K562 (cell line): ENCODE measurements at regions not wholly inside any gene's neighbourhood (a gene's known extent, or its start where the extent isn't known, plus 50 kb on each side); places are given as distances from the start of the nearest gene placed in this dataset.

ENCODE experiments used
- ATAC-seq: fragments of 200-7000 bp; cut with Tn5 transposase; 3 replicates; pipeline ENCODE4 v1.9.1; 2020; ENCODE audit warnings: moderate library complexity
- BruUV-seq: library from RNA; stranded (reverse); fragments of 400-500 nt; replicated peaks from 2 replicates; lab custom pipeline; 2021; lab: Mats Ljungman, UMichigan
- CTCF ChIA-PET: fragments of 300-600 bp; formaldehyde crosslinking; extraction: SDS; loops from one replicate; lab custom pipeline; 2021; ENCODE audit warnings: low intra/inter-chr PET ratio; lab: Yijun Ruan, JAX
- POLR2A ChIA-PET: fragments of 300-600, 350-650 bp; sonication (Branson Sonifier 250); formaldehyde crosslinking; extraction: SDS; loops from one replicate; lab custom pipeline; 2021; ENCODE audit warnings: antibody characterized with exemption, inconsistent platforms; lab: Yijun Ruan, JAX
- DNase-seq, 4 experiments: peaks; one replicate each; pipeline versions ENCODE4 v3.0.0 to v3.0.0-alpha.2; 2011 to 2018; ENCODE audit warnings: low spot score in 3 of 4, mixed read lengths in 3 of 4; ENCODE audit errors: extremely low read depth in 1 of 4
- FAIRE-seq: peaks from 2 replicates; lab custom pipeline; 2011; peaks lifted over from hg19 to GRCh38; lab: Jason Lieb, UNC
- H2AFZ ChIP-seq: 2 replicates; pipeline ENCODE4 v1.6.0; 2011; ENCODE audit warnings: low read depth, low read length, control low read depth, inconsistent platforms
- H3K27ac ChIP-seq: fragments of 200-600 bp; 3 replicates; pipeline ENCODE4 v1.8.0; 2011; ENCODE audit warnings: low read depth, mild to moderate bottlenecking, control low read depth, inconsistent platforms, low read length, moderate library complexity, mixed read lengths; ENCODE audit errors: extremely low read depth
- H3K27me3 ChIP-seq, 2 experiments: fragments of 300-600 bp in 1 of 2; 2 replicates in 1 of 2; 3 replicates in 1 of 2; pipeline versions ENCODE4 v1.6.0 to v1.8.0; 2011; ENCODE audit warnings: inconsistent platforms in 2 of 2, low read length in 2 of 2, mild to moderate bottlenecking in 1 of 2, mixed read lengths in 1 of 2, moderate library complexity in 1 of 2; ENCODE audit not compliant: control insufficient read depth in 2 of 2, insufficient read depth in 2 of 2
- H3K36me3 ChIP-seq: fragments of 300-600 bp; 3 replicates; pipeline ENCODE4 v1.8.0; 2011; ENCODE audit warnings: mild to moderate bottlenecking, low read length, inconsistent platforms; ENCODE audit not compliant: control insufficient read depth, insufficient read depth
- H3K4me1 ChIP-seq, 2 experiments: fragments of 200-600 bp in 1 of 2; replicated peaks in 1 of 2; 2 replicates in 1 of 2; 3 replicates in 1 of 2; pipeline versions ENCODE4 v1.5.1 to v1.8.0; 2011; ENCODE audit warnings: inconsistent platforms in 2 of 2, low read length in 2 of 2, mild to moderate bottlenecking in 1 of 2, mixed read lengths in 1 of 2, moderate library complexity in 1 of 2; ENCODE audit not compliant: control insufficient read depth in 2 of 2, insufficient read depth in 2 of 2
- H3K4me2 ChIP-seq: 2 replicates; pipeline ENCODE4 v1.6.1; 2011; ENCODE audit warnings: low read length, control low read depth, inconsistent platforms, mixed read lengths; ENCODE audit not compliant: insufficient read depth
- H3K4me3 ChIP-seq: fragments of 200-600 bp; sonication (generic), shearing (Covaris generic); 2 replicates; pipeline ENCODE4 v1.5.1; 2016; ENCODE audit warnings: control low read depth, inconsistent platforms
- H3K79me2 ChIP-seq: fragments of 200-600 bp; 3 replicates; pipeline ENCODE4 v1.8.0; 2011; ENCODE audit warnings: low read length, inconsistent platforms; ENCODE audit not compliant: control insufficient read depth, insufficient read depth
- H3K9ac ChIP-seq, 2 experiments: 2 replicates each; pipeline versions ENCODE4 v1.6.0 to v1.6.1; 2011; ENCODE audit warnings: low read depth in 2 of 2, low read length in 2 of 2, control low read depth in 1 of 2, inconsistent platforms in 1 of 2, mild to moderate bottlenecking in 1 of 2, mixed read lengths in 1 of 2; ENCODE audit not compliant: insufficient read depth in 1 of 2
- H3K9me1 ChIP-seq: one replicate; pipeline ENCODE4 v1.6.0; 2011; ENCODE audit warnings: inconsistent platforms, mild to moderate bottlenecking, low read length, moderate library complexity; ENCODE audit not compliant: control insufficient read depth, insufficient read depth
- H3K9me3 ChIP-seq: replicated peaks from 2 replicates; pipeline ENCODE4 v1.5.1; 2011; ENCODE audit warnings: low read depth, low read length, inconsistent platforms; ENCODE audit not compliant: control insufficient read depth, insufficient read depth
- H4K20me1 ChIP-seq: replicated peaks from 2 replicates; pipeline ENCODE4 v1.6.1; 2011; ENCODE audit warnings: low read length, inconsistent platforms, mixed read lengths; ENCODE audit not compliant: control insufficient read depth, insufficient read depth
- ARID1B ChIP-seq: fragments of 450-650 bp; IDR thresholded peaks from 2 replicates; pipeline ENCODE4 v1.6.1; 2016; ENCODE audit warnings: antibody characterized with exemption, mild to moderate bottlenecking, inconsistent platforms
- CBFA2T2 ChIP-seq: fragments of 450-650 bp; conservative IDR thresholded peaks from 2 replicates; pipeline ENCODE4 v1.6.1; 2017; ENCODE audit warnings: mild to moderate bottlenecking
- CBFA2T3 ChIP-seq: fragments of 450-650 bp; IDR thresholded peaks from 2 replicates; pipeline ENCODE4 v1.6.1; 2017
- FOXP1 ChIP-seq: sonication (generic); formaldehyde crosslinking; IDR thresholded peaks from 2 replicates; pipeline ENCODE4 v1.8.0; 2022; ENCODE audit warnings: mild to moderate bottlenecking, missing genetic modification reagents
- GABPB1 ChIP-seq: sonication (generic); formaldehyde crosslinking; IDR thresholded peaks from 2 replicates; pipeline ENCODE4 v1.8.0; 2022; ENCODE audit warnings: mild to moderate bottlenecking, missing genetic modification reagents
- NFIC ChIP-seq: fragments of 450-650 bp; IDR thresholded peaks from 2 replicates; pipeline ENCODE4 v1.6.1; 2017; ENCODE audit warnings: mild to moderate bottlenecking, inconsistent platforms
- TAL1 ChIP-seq: fragments of 450-650 bp; IDR thresholded peaks from 2 replicates; pipeline ENCODE4 v1.6.1; 2016; ENCODE audit warnings: mild to moderate bottlenecking
- TEAD4 ChIP-seq, 2 experiments: sonication (generic) in 1 of 2; formaldehyde crosslinking in 1 of 2; IDR thresholded peaks; 2 replicates each; pipeline versions ENCODE4 v1.6.1 to v1.8.0; 2012 to 2022; ENCODE audit warnings: borderline replicate concordance in 1 of 2, inconsistent platforms in 1 of 2, low read length in 1 of 2, mild to moderate bottlenecking in 1 of 2, missing genetic modification reagents in 1 of 2
- ZBTB7A ChIP-seq: IDR thresholded peaks from 2 replicates; pipeline ENCODE4 v1.6.1; 2011; ENCODE audit warnings: low read depth, mild to moderate bottlenecking, low read length, moderate library complexity, borderline replicate concordance; ENCODE audit not compliant: control insufficient read depth
- WGBS: fragments of 100-300 bp; shearing (Covaris generic); methylation state at CpG from one replicate; pipeline ENCODE4 v1.1.6; 2016; ENCODE audit warnings: low coverage, mixed read lengths; ENCODE audit not compliant: insufficient coverage; ENCODE audit errors: missing lambda C conversion rate; 5-methylcytosine and 5-hydroxymethylcytosine counted together
- in situ Hi-C: fragments of 300-500 bp; cut with MboI; formaldehyde crosslinking; loops from 4 replicates; pipeline ENCODE4 v1.15.0; 2018; ENCODE audit warnings: inconsistent platforms, mixed read lengths
- intact Hi-C: fragments of 100-400 bp; cut with micrococcal nuclease; formaldehyde crosslinking; loops from 2 replicates; pipeline ENCODE4 v1.14.2; 2022

- WGBS = 0% methylated on average over 1 of the region's 3 CpGs
- Histone ChIP-seq H3K4me3 (no peak overlapping the region), H3K4me2 (no peak overlapping the region), H3K9me1 (no peaks in the 10 kb centered on the region), H3K36me3 (no peaks in the 10 kb centered on the region), H3K27me3 (no peaks in the 10 kb centered on the region), H3K79me2 (no peaks in the 10 kb centered on the region), H3K9ac (no peak overlapping the region), H3K4me1 (no peaks in the 10 kb centered on the region), H4K20me1 (no peaks in the 10 kb centered on the region), H3K27ac (no peak overlapping the region), H3K9me3 (no peaks in the 10 kb centered on the region), H2AFZ (no peak overlapping the region)
- TF ChIP-seq CBFA2T3 (peak; percentile 68), TAL1 (peak; percentile 31; the same call in 1 of the 2 replicates), TEAD4 (IDR thresholded peaks at IDR 0.05; ENCODE audit: low read length) (peak; percentile 63), TEAD4 (CRISPR knock-in tag; IDR thresholded peaks at IDR 0.05; ENCODE audit: borderline replicate concordance) (no peak), ARID1B (peak; percentile 21; the same call in 1 of the 2 replicates), ZBTB7A (peak; percentile 63), CBFA2T2 (peak; percentile 40; the same call in 1 of the 2 replicates), NFIC (peak; percentile 21; the same call in 1 of the 2 replicates), FOXP1 (CRISPR knock-in tag) (no peak), GABPB1 (CRISPR knock-in tag) (no peak)
- DNase-seq (peak; percentile 32 to 48 (median 39)), FAIRE-seq (no peak), ATAC-seq (peak; percentile 47; the same call in 1 of the 3 replicates)
- CTCF ChIA-PET = no interaction called here
- POLR2A ChIA-PET = no interaction called here
- BruUV-seq = no TSS peak
- in situ Hi-C loops (no loop called here), intact Hi-C loops (no loop called here)
Observed at GRCh38 chr1:105102371-105102770, 1352.7 kb downstream of the AMY1C start.
